Psoas muscle (tissue), 7 donors: ENCODE measurements at regions not wholly inside any gene's neighbourhood (a gene's known extent, or its start where the extent isn't known, plus 50 kb on each side); places are given as distances from the start of the nearest gene placed in this dataset.

ENCODE experiments used
- ATAC-seq, 4 donors: fragments of 200-7000 bp; cut with Tn5 transposase; one replicate each; pipeline ENCODE4 v1.9.1; 2020; ENCODE audit warnings: moderate library complexity in 3 of 4, mild to moderate bottlenecking in 2 of 4
- DNase-seq, 2 donors: peaks; one replicate each; pipeline ENCODE4 v3.0.0-alpha.2; 2020
- H3K27ac ChIP-seq: fragments of 200-600 bp; one replicate; pipeline ENCODE4 v1.8.0; 2022
- H3K27me3 ChIP-seq, 3 donors: fragments of 200-600 bp in 1 of 3; one replicate each; pipeline versions ENCODE4 v1.6.1 to v1.8.0; 2013 to 2022; ENCODE audit warnings: low read length in 2 of 3, mild to moderate bottlenecking in 2 of 3, moderate library complexity in 1 of 3; ENCODE audit not compliant: insufficient read depth in 3 of 3
- H3K36me3 ChIP-seq, 2 donors: fragments of 200-600 bp in 1 of 2; one replicate each; pipeline versions ENCODE4 v1.6.1 to v1.8.0; 2013 to 2022; ENCODE audit warnings: low read depth in 1 of 2, mild to moderate bottlenecking in 1 of 2, moderate library complexity in 1 of 2; ENCODE audit not compliant: insufficient read depth in 1 of 2
- H3K4me1 ChIP-seq: fragments of 200-600 bp; one replicate; pipeline ENCODE4 v1.8.0; 2022
- H3K4me3 ChIP-seq: fragments of 200-600 bp; one replicate; pipeline ENCODE4 v1.8.0; 2022; ENCODE audit warnings: mild to moderate bottlenecking
- H3K9me3 ChIP-seq: fragments of 200-600 bp; one replicate; pipeline ENCODE4 v1.8.0; 2022
- WGBS, 3 donors: extraction: QIAGEN DNeasy Blood & Tissue Kit; methylation state at CpG; one replicate each; pipeline versions ENCODE4 v1.1.6 to v1.1.7; 2013; 5-methylcytosine and 5-hydroxymethylcytosine counted together
- intact Hi-C, 2 donors: fragments of 100-400 bp; cut with DNase I; formaldehyde crosslinking; loops; one replicate each; pipeline versions ENCODE4 v1.11.0 to v1.14.2; 2022
- TF ChIP-seq, protein P1 (sequence below): fragments of 200-600 bp; IDR thresholded peaks from one replicate; pipeline ENCODE4 v1.8.0; 2022; ENCODE audit warnings: antibody characterized with exemption
- donor health status: healthy with polysubstance abuse.
- donor health status: DM: no; HTN: no; CAD: no; lungs with moderate emphysema.
- donor health status: Bipolar disorder and iron deficiency.
- donor health status: healthy.
- donor health status: DM: yes; HTN: yes; CAD: no.
- donor health status: DM: no; HTN: no; CAD: no.
- donor health status: DM: yes; HTN: yes; CAD: no.

DNA sequence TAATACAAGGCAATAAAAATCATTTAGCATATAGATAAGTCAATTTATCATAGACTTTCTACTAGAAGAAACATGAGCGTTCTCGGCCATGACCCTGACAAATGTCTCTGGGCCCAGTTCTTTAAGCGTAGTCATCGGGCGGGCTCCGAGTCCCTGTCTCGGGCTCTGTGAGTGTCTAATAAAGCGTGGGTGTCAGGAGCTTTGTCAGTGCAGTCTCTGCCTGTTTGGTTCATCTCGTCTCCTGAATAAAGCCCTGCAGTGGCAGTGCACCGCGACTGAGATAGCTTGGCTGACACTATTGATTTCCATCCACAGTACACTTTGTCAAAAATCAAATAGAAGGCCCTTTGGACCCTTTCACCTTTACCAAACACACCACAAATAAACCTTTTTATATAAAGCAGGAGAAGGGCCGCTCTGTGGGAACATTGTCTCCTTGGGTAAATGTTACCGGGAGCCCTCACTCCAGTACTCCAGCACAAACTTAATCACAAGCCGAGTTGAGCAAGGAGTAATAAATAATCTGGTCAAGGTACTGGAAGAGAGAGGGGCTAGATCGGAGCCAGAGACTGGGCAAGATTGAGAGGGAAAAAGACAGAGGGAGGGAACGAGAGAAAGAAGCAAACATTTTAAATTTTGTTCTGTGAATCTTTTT is 368.2 kb upstream of the TSHZ3 start:
- intact Hi-C loops: no loop called here

DNA sequence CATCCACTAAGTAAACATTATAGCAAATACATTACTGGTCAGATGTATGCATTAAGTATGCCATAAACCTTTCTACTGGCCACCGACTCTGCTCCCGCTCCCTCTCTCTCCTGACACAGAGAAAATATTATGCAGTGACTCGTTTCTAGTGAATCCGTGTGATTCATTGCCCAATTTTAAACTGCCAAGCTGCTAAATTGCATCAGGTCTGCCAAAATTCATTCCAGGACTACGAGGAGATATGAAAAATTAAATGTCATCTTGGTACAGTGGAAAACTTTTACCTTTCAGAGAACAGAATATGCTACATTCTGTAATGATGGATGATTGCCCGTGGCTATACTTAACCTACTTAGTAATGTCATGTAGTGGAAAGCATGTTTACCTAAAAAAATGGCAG is 368.8 kb upstream of the TSHZ3 start:
- Histone ChIP-seq H3K27me3 (no peaks in the 10 kb centered on the region), H3K4me1 (no peaks in the 10 kb centered on the region), H3K36me3 (no peaks in the 10 kb centered on the region), H3K4me3 (no peak overlapping the region), H3K27ac (no peak overlapping the region), H3K9me3 (peaks cover 2% of the 10 kb centered on the region)
- 24 to 37% (median 32%) methylated on average over 6 of the region's 6 CpGs for WGBS, 3 donors
- no peak for DNase-seq
- ATAC-seq: no peak
- intact Hi-C loops: no loop called here
- TF ChIP-seq, protein P1, sequence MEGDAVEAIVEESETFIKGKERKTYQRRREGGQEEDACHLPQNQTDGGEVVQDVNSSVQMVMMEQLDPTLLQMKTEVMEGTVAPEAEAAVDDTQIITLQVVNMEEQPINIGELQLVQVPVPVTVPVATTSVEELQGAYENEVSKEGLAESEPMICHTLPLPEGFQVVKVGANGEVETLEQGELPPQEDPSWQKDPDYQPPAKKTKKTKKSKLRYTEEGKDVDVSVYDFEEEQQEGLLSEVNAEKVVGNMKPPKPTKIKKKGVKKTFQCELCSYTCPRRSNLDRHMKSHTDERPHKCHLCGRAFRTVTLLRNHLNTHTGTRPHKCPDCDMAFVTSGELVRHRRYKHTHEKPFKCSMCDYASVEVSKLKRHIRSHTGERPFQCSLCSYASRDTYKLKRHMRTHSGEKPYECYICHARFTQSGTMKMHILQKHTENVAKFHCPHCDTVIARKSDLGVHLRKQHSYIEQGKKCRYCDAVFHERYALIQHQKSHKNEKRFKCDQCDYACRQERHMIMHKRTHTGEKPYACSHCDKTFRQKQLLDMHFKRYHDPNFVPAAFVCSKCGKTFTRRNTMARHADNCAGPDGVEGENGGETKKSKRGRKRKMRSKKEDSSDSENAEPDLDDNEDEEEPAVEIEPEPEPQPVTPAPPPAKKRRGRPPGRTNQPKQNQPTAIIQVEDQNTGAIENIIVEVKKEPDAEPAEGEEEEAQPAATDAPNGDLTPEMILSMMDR: no peak

More for the DNA sequence above, 368.2 kb upstream of the TSHZ3 start:
- Histone ChIP-seq H3K9me3 (peaks cover 6% of the 10 kb centered on the region), H3K27me3 (no peaks in the 10 kb centered on the region), H3K27ac (no peak overlapping the region), H3K36me3 (no peaks in the 10 kb centered on the region), H3K4me1 (no peaks in the 10 kb centered on the region), H3K4me3 (no peak overlapping the region)
- 75 to 77% (median 75%) methylated on average over 16 of the region's 16 CpGs for WGBS, 3 donors
- no peak for ATAC-seq
- TF ChIP-seq, protein P1: no peak
- no peak for DNase-seq

DNA sequence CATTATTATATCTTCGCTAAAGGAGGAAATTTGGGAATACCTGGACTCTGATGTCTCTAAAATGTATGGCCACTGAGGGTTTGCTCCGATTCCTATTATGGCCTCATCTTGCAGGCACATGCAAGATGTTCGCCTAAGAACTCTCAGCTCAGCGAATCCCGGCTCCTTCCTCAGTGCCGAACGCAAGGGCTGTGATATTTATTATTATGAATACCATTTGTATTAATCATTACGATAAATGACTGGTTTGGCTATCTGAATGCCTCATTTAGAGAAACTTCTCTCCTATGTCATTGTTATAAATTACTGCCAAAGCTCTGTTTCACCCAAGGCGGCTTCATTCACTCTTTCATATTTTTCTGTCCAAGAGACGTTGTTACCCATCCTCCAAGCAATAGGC is 369.7 kb upstream of the TSHZ3 start:
- no peak overlapping the region for H3K27ac ChIP-seq
- ATAC-seq (no peak), DNase-seq (no peak)
- H3K4me1 ChIP-seq: no peaks in the 10 kb centered on the region
- intact Hi-C loops: no loop called here
- TF ChIP-seq, protein P1: no peak
- H3K9me3 ChIP-seq: no peaks in the 10 kb centered on the region
- no peaks in the 10 kb centered on the region for H3K27me3 ChIP-seq
- H3K4me3 ChIP-seq: no peak overlapping the region
- H3K36me3 ChIP-seq: no peaks in the 10 kb centered on the region
- 85 to 87% (median 87%) methylated on average over 10 of the region's 10 CpGs for WGBS, 3 donors

DNA sequence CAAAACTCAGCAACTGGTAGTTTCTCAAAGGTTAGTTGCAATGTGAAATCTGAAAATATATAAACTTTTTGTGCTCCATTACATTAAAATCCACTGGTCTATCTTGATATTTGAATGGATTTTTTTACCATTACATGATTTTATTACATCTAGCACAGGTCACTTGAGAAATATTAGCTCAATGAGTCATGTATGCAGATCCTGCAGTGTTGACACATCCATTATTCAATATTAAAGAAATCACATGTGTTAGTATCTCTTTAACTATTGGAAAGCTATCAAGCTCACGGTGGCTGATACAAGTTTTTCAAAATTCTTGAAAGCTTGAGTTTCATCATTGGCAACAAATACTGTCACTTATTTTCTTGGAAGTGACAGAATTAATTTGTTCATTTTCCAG is 373.9 kb upstream of the TSHZ3 start:
- H3K27ac ChIP-seq: no peak overlapping the region
- H3K4me3 ChIP-seq: no peak overlapping the region
- no peaks in the 10 kb centered on the region for H3K4me1 ChIP-seq
- no peak for ATAC-seq
- WGBS, 3 donors: 18 to 24% (median 18%) methylated on average over 1 of the region's 1 CpG
- no peaks in the 10 kb centered on the region for H3K36me3 ChIP-seq
- no peak for DNase-seq
- no peaks in the 10 kb centered on the region for H3K27me3 ChIP-seq
- intact Hi-C loops: no loop called here
- TF ChIP-seq, protein P1: no peak
- H3K9me3 ChIP-seq: no peaks in the 10 kb centered on the region

DNA sequence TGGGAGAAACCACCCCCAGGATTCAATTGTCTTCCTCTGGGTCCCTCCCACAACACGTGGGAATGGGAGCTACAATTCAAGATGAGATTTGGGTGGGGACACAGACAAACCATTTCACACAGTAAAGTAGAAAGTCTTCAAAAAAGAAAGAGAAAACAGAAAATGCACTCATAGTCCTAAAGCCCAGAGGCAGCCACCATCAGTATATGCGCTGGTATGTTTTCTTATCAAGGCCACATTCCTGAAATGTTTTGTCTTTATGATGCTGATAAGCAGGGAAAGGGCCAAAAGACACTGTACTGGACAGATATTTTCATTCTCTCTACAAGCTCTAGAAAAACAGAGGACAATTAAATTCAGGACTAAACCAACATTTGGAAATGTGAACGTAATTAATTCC is 375.8 kb upstream of the TSHZ3 start:
- Histone ChIP-seq H3K36me3 (no peaks in the 10 kb centered on the region), H3K4me3 (no peak overlapping the region), H3K4me1 (no peaks in the 10 kb centered on the region), H3K27me3 (no peaks in the 10 kb centered on the region), H3K27ac (no peak overlapping the region), H3K9me3 (no peaks in the 10 kb centered on the region)
- intact Hi-C loops: no loop called here
- TF ChIP-seq, protein P1: no peak
- no peak for DNase-seq
- no peak for ATAC-seq
- WGBS, 3 donors: 76 to 82% (median 80%) methylated on average over 3 of the region's 3 CpGs
